H1 (cell line): ENCODE measurements at regions not wholly inside any gene's neighbourhood (a gene's known extent, or its start where the extent isn't known, plus 50 kb on each side); places are given as distances from the start of the nearest gene placed in this dataset.

ENCODE experiments used
- CTCF ChIA-PET: fragments of 300-600 bp; sonication (Branson Sonifier 250); formaldehyde crosslinking; loops from one replicate; lab custom pipeline; 2021; ENCODE audit not compliant: partially characterized antibody; lab: Charles Lee
- POLR2A ChIA-PET: fragments of 300-600 bp; sonication (Branson Sonifier 250); formaldehyde crosslinking; loops from one replicate; lab custom pipeline; 2021; ENCODE audit warnings: inconsistent platforms; ENCODE audit not compliant: partially characterized antibody; lab: Charles Lee
- DNase-seq, 2 experiments: peaks; one replicate each; pipeline versions ENCODE4 v3.0.0 to v3.0.0-alpha.2; 2010 to 2022; ENCODE audit warnings: low spot score in 2 of 2, low read depth in 1 of 2, mixed read lengths in 1 of 2
- FAIRE-seq: peaks from 2 replicates; lab custom pipeline; 2011; peaks lifted over from hg19 to GRCh38; lab: Jason Lieb, UNC
- H2AFZ ChIP-seq: 2 replicates; pipeline ENCODE4 v1.8.1; 2012; ENCODE audit warnings: low read length, inconsistent platforms
- H2AK5ac ChIP-seq: 2 replicates; pipeline ENCODE4 v1.6.1; 2013; ENCODE audit warnings: low read depth, low read length
- H2BK120ac ChIP-seq: replicated peaks from 2 replicates; pipeline ENCODE3; 2013; ENCODE audit warnings: low read depth, low read length, inconsistent platforms
- H2BK12ac ChIP-seq: 2 replicates; pipeline ENCODE4 v1.6.1; 2013; ENCODE audit warnings: low read depth, low read length
- H2BK15ac ChIP-seq: 2 replicates; pipeline ENCODE4 v1.6.1; 2013; ENCODE audit warnings: low read length
- H2BK20ac ChIP-seq: 2 replicates; pipeline ENCODE4 v1.6.1; 2013; ENCODE audit warnings: low read length
- H2BK5ac ChIP-seq: 2 replicates; pipeline ENCODE4 v1.6.1; 2013; ENCODE audit warnings: low read depth, low read length
- H3K14ac ChIP-seq: 2 replicates; pipeline ENCODE4 v1.6.1; 2013; ENCODE audit warnings: inconsistent platforms; ENCODE audit not compliant: insufficient read length
- H3K18ac ChIP-seq: 2 replicates; pipeline ENCODE4 v1.6.1; 2013; ENCODE audit warnings: low read length; ENCODE audit errors: extremely low read depth
- H3K23ac ChIP-seq: 2 replicates; pipeline ENCODE4 v1.6.1; 2013; ENCODE audit warnings: inconsistent platforms; ENCODE audit not compliant: insufficient read length
- H3K23me2 ChIP-seq: 2 replicates; pipeline ENCODE4 v1.6.1; 2013; ENCODE audit warnings: low read depth, low read length
- H3K27ac ChIP-seq: 2 replicates; pipeline ENCODE4 v1.6.1; 2011; ENCODE audit warnings: low read depth, low read length, inconsistent platforms
- H3K27me3 ChIP-seq, 4 experiments: replicated peaks in 1 of 4; 1 replicate in 1 of 4; 2 replicates in 3 of 4; pipeline versions ENCODE4 v1.6.1 to v1.8.1; 2011 to 2013; ENCODE audit warnings: low read length in 3 of 4, mild to moderate bottlenecking in 3 of 4, inconsistent platforms in 2 of 4, mixed read lengths in 2 of 4, moderate library complexity in 1 of 4; ENCODE audit not compliant: control insufficient read depth in 3 of 4, insufficient read depth in 3 of 4; ENCODE audit errors: extremely low read depth in 1 of 4
- H3K36me3 ChIP-seq, 4 experiments: 2 replicates each; pipeline versions ENCODE4 v1.6.1 to v1.8.1; 2011 to 2013; ENCODE audit warnings: mild to moderate bottlenecking in 4 of 4, low read length in 3 of 4, moderate library complexity in 2 of 4, control low read depth in 1 of 4, inconsistent platforms in 1 of 4; ENCODE audit not compliant: insufficient read depth in 4 of 4, control insufficient read depth in 2 of 4
- H3K4ac ChIP-seq: replicated peaks from 2 replicates; pipeline ENCODE3; 2013; ENCODE audit warnings: low read length, low read depth, mixed read lengths, inconsistent platforms; ENCODE audit not compliant: insufficient read length
- H3K4me1 ChIP-seq, 4 experiments: replicated peaks in 1 of 4; 1 replicate in 1 of 4; 2 replicates in 3 of 4; pipeline versions ENCODE4 v1.6.1 to v1.8.1; 2011 to 2013; ENCODE audit warnings: low read length in 3 of 4, inconsistent platforms in 2 of 4, mixed read lengths in 1 of 4; ENCODE audit not compliant: insufficient read depth in 4 of 4, control insufficient read depth in 3 of 4
- H3K4me2 ChIP-seq, 2 experiments: 2 replicates each; pipeline versions ENCODE4 v1.6.1 to v1.8.1; 2011 to 2013; ENCODE audit warnings: low read depth in 2 of 2, low read length in 2 of 2, control low read depth in 1 of 2, inconsistent platforms in 1 of 2, mild to moderate bottlenecking in 1 of 2; ENCODE audit not compliant: insufficient read depth in 1 of 2
- H3K4me3 ChIP-seq, 4 experiments: fragments of 200-600, 300-600 bp in 1 of 4; sonication (generic), shearing (Covaris generic), sonication (Bioruptor Twin) in 1 of 4; 2 replicates each; pipeline versions ENCODE4 v1.5.1 to v1.8.1; 2011 to 2016; ENCODE audit warnings: low read length in 4 of 4, low read depth in 3 of 4, control low read depth in 2 of 4, inconsistent platforms in 2 of 4, mild to moderate bottlenecking in 2 of 4, mixed read lengths in 1 of 4, moderate library complexity in 1 of 4; ENCODE audit not compliant: insufficient read depth in 2 of 4; ENCODE audit errors: extremely low read depth in 1 of 4
- H3K56ac ChIP-seq: replicated peaks from 2 replicates; pipeline ENCODE3; 2013; ENCODE audit warnings: low read depth, mild to moderate bottlenecking, mixed read lengths, low read length, inconsistent platforms; ENCODE audit not compliant: insufficient read length
- H3K79me1 ChIP-seq: 2 replicates; pipeline ENCODE4 v1.6.1; 2013; ENCODE audit warnings: low read depth, low read length, control low read depth
- H3K79me2 ChIP-seq, 2 experiments: 2 replicates each; pipeline versions ENCODE4 v1.6.1 to v1.8.1; 2012 to 2013; ENCODE audit warnings: low read length in 2 of 2, mild to moderate bottlenecking in 2 of 2, inconsistent platforms in 1 of 2; ENCODE audit not compliant: insufficient read depth in 2 of 2, control insufficient read depth in 1 of 2
- H3K9ac ChIP-seq, 4 experiments: replicated peaks in 1 of 4; 1 replicate in 1 of 4; 2 replicates in 3 of 4; pipeline versions ENCODE4 v1.6.1 to v1.8.1; 2011 to 2013; ENCODE audit warnings: low read depth in 3 of 4, low read length in 3 of 4, control low read depth in 2 of 4, mild to moderate bottlenecking in 2 of 4, moderate library complexity in 2 of 4, inconsistent platforms in 1 of 4; ENCODE audit errors: extremely low read depth in 1 of 4
- H3K9me3 ChIP-seq, 2 experiments: 2 replicates each; pipeline versions ENCODE4 v1.6.1 to v1.8.1; 2012 to 2013; ENCODE audit warnings: mild to moderate bottlenecking in 2 of 2, moderate library complexity in 2 of 2, control low read depth in 1 of 2, inconsistent platforms in 1 of 2, low read depth in 1 of 2, low read length in 1 of 2, mixed read lengths in 1 of 2; ENCODE audit not compliant: insufficient read depth in 2 of 2
- H4K20me1 ChIP-seq, 2 experiments: replicated peaks in 1 of 2; 2 replicates each; pipeline versions ENCODE3 to v1.8.1; 2011 to 2013; ENCODE audit warnings: inconsistent platforms in 2 of 2, low read length in 2 of 2, mild to moderate bottlenecking in 1 of 2; ENCODE audit not compliant: insufficient read depth in 2 of 2, control insufficient read depth in 1 of 2
- H4K5ac ChIP-seq: 2 replicates; pipeline ENCODE4 v1.6.1; 2013; ENCODE audit warnings: low read length, low read depth, mixed read lengths, inconsistent platforms; ENCODE audit not compliant: insufficient read length
- H4K8ac ChIP-seq: 2 replicates; pipeline ENCODE4 v1.8.0; 2013; ENCODE audit warnings: mild to moderate bottlenecking, moderate library complexity, low read length, inconsistent platforms; ENCODE audit not compliant: insufficient read depth; ENCODE audit errors: extremely low read depth
- H4K91ac ChIP-seq: replicated peaks from 2 replicates; pipeline ENCODE3; 2013; ENCODE audit warnings: low read length, mixed read lengths, inconsistent platforms; ENCODE audit not compliant: insufficient read length
- CHD1 ChIP-seq: IDR thresholded peaks from 2 replicates; pipeline ENCODE4 v1.6.1; 2012; ENCODE audit warnings: low read depth, low read length, improper control_type of control experiment
- GABPA ChIP-seq: IDR thresholded peaks from 2 replicates; pipeline ENCODE4 v1.6.1; 2011; ENCODE audit warnings: mild to moderate bottlenecking, low read length, moderate library complexity, borderline replicate concordance; ENCODE audit not compliant: insufficient read depth
- PHF8 ChIP-seq: fragments of 200-600 bp; sonication (generic); conservative IDR thresholded peaks from 2 replicates; pipeline ENCODE4 v1.7.1; 2012; ENCODE audit warnings: low read depth, mild to moderate bottlenecking, inconsistent platforms, low read length, moderate library complexity
- SP1 ChIP-seq: IDR thresholded peaks from 2 replicates; pipeline ENCODE4 v1.6.1; 2011; ENCODE audit warnings: low read depth, low read length
- SUZ12 ChIP-seq: fragments of 200-600 bp; sonication (generic); IDR thresholded peaks from 2 replicates; pipeline ENCODE4 v1.6.1; 2012; ENCODE audit warnings: mild to moderate bottlenecking, inconsistent platforms, low read length, moderate library complexity, mixed read lengths
- TAF1 ChIP-seq: IDR thresholded peaks from 2 replicates; pipeline ENCODE4 v1.6.1; 2011; ENCODE audit warnings: mild to moderate bottlenecking, low read depth, low read length
- YY1 ChIP-seq: IDR thresholded peaks from 2 replicates; pipeline ENCODE4 v1.6.1; 2011; ENCODE audit warnings: low read depth, mild to moderate bottlenecking, low read length
- WGBS, 2 experiments: shearing (Covaris generic) in 1 of 2; methylation state at CpG; one replicate each; pipeline versions ENCODE4 v1.1.6 to v1.1.7; 2013 to 2015; ENCODE audit warnings: low lambda C conversion rate in 2 of 2, mixed read lengths in 2 of 2, inconsistent platforms in 1 of 2, low coverage in 1 of 2, missing lambda C conversion rate in 1 of 2; ENCODE audit not compliant: insufficient replicate concordance in 2 of 2, insufficient coverage in 1 of 2, insufficient read length in 1 of 2; ENCODE audit errors: extremely low coverage in 1 of 2, missing lambda C conversion rate in 1 of 2; 5-methylcytosine and 5-hydroxymethylcytosine counted together

DNA sequence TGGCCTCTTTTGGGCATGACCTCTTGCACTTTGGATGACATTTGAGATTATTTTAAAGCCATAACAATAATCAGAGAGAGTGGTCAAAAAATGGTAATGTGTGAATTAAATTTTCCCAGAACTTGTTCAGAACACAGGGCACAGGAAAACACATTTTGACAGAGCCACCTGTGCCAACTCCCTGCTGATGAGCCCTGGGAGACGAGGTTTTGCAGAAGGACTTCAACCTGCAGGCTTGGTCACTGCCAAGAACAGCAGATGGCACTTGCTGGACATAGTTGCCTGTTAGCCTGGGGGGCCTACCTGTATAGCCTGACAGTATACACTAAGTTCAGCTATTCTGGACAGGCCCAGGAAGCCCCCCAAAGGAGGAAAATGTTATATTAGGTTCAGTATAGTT lies 277.8 kb upstream of the EMCN start:
- Histone ChIP-seq H3K4me3 (no peak overlapping the region), H3K79me2 (no peaks in the 10 kb centered on the region), H2BK120ac (no peak overlapping the region), H3K4me2 (no peak overlapping the region), H3K4me1 (peaks cover 0 to 15% (median 6%) of the 10 kb centered on the region in 4 experiments; a peak in 2 of 7 replicates), H3K56ac (no peak overlapping the region), H2BK15ac (no peak overlapping the region), H3K36me3 (no peaks in the 10 kb centered on the region; a peak in 1 of 8 replicates), H3K14ac (no peak overlapping the region), H4K8ac (no peak overlapping the region), H4K5ac (no peak overlapping the region), H3K23ac (no peak overlapping the region), H2BK5ac (no peak overlapping the region), H2AFZ (no peak overlapping the region), H3K9ac (no peak overlapping the region), H3K79me1 (no peaks in the 10 kb centered on the region), H3K4ac (no peak overlapping the region), H3K23me2 (no peaks in the 10 kb centered on the region), H3K27me3 (no peaks in the 10 kb centered on the region), H3K18ac (no peak overlapping the region), H4K91ac (no peak overlapping the region), H4K20me1 (no peaks in the 10 kb centered on the region), H2AK5ac (no peak overlapping the region), H2BK12ac (no peak overlapping the region), H3K9me3 (no peaks in the 10 kb centered on the region), H3K27ac (no peak overlapping the region), H2BK20ac (no peak overlapping the region)
- no peak for TF ChIP-seq SP1
- TF ChIP-seq PHF8: no peak
- no peak for TF ChIP-seq YY1
- TF ChIP-seq GABPA: no peak
- TF ChIP-seq CHD1: no peak
- TF ChIP-seq TAF1: no peak
- no peak for TF ChIP-seq SUZ12
- 93% methylated on average over 1 of the region's 1 CpG; no CpG with 5 or more reads in 1 of the 2 experiments for WGBS, 2 experiments
- DNase-seq (no peak), FAIRE-seq (no peak)
- ChIA-PET POLR2A (no interaction called here), CTCF (interaction anchor here (0.6 to 0.9 kb wide), 3 partner anchors 9 to 253 kb away, joined by 3 to 7 read pairs (median 3); no protein-coding TSS in a partner anchor)
